ENCODE measurements at regions not wholly inside any gene's neighbourhood (a gene's known extent, or its start where the extent isn't known, plus 50 kb on each side); places are given as distances from the start of the nearest gene placed in this dataset.

DNA sequence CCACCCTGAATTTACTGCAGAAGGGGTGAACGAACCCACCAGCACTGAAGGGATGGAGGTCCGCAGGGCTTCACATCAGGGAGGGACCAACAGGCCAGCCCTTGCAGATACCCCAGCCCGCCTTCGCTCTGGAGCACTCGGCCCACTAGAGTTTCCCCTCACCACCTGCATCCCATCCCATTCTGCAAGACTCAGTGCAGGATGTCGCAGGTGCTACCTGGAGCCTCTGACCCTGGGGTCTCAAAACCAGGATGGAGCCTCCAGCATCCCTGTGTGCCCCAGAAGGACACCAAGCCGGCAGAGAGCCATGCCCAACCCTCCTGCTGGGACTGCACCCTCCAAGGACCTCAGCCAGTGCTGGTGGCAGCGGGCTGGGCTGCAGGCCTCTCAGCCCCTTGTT is 57.6 kb upstream of the ADRA2C start:
- H3K27me3 ChIP-seq: peaks cover 11 to 18% (median 14%) of the 10 kb centered on the region in 3 donors
- ATAC-seq (no peak), DNase-seq (no peak)
- in situ Hi-C loops (cut with MboI; ENCODE audit: low sequenced_read_pairs in 4 of 4): no loop called here
- H3K27ac ChIP-seq: no peak overlapping the region
- no peak for TF ChIP-seq POLR2A (IDR thresholded peaks at IDR 0.05)
- TF ChIP-seq, protein P1, sequence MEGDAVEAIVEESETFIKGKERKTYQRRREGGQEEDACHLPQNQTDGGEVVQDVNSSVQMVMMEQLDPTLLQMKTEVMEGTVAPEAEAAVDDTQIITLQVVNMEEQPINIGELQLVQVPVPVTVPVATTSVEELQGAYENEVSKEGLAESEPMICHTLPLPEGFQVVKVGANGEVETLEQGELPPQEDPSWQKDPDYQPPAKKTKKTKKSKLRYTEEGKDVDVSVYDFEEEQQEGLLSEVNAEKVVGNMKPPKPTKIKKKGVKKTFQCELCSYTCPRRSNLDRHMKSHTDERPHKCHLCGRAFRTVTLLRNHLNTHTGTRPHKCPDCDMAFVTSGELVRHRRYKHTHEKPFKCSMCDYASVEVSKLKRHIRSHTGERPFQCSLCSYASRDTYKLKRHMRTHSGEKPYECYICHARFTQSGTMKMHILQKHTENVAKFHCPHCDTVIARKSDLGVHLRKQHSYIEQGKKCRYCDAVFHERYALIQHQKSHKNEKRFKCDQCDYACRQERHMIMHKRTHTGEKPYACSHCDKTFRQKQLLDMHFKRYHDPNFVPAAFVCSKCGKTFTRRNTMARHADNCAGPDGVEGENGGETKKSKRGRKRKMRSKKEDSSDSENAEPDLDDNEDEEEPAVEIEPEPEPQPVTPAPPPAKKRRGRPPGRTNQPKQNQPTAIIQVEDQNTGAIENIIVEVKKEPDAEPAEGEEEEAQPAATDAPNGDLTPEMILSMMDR (IDR thresholded peaks at IDR 0.05 in 4 of 5, conservative IDR thresholded peaks at IDR 0.05 in 1 of 5): no peak
- H3K4me3 ChIP-seq: no peak overlapping the region
- no peaks in the 10 kb centered on the region for H3K4me1 ChIP-seq
- H3K9me3 ChIP-seq: no peaks in the 10 kb centered on the region
- H3K36me3 ChIP-seq: no peaks in the 10 kb centered on the region
- intact Hi-C loops (cut with DNase I; ENCODE audit: low total_unique reads): no loop called here

GRCh38 chr4:3708103-3708510 is 58.1 kb upstream of the ADRA2C start:
- in situ Hi-C loops (cut with MboI; ENCODE audit: low sequenced_read_pairs in 4 of 4): no loop called here
- Histone ChIP-seq H3K4me1 (no peaks in the 10 kb centered on the region), H3K4me3 (no peak overlapping the region), H3K9me3 (no peaks in the 10 kb centered on the region), H3K36me3 (no peaks in the 10 kb centered on the region), H3K27ac (no peak overlapping the region), H3K27me3 (peaks cover 14 to 21% (median 19%) of the 10 kb centered on the region in 3 donors)
- DNase-seq: no peak
- TF ChIP-seq POLR2A (IDR thresholded peaks at IDR 0.05): no peak
- TF ChIP-seq, protein P1 (IDR thresholded peaks at IDR 0.05 in 4 of 5, conservative IDR thresholded peaks at IDR 0.05 in 1 of 5): no peak
- no peak for ATAC-seq
- intact Hi-C loops (cut with DNase I; ENCODE audit: low total_unique reads): no loop called here

GRCh38 chr4:3707423-3708102 is 58.6 kb upstream of the ADRA2C start:
- intact Hi-C loops (cut with DNase I; ENCODE audit: low total_unique reads) (no loop called here), in situ Hi-C loops (cut with MboI; ENCODE audit: low sequenced_read_pairs in 4 of 4) (no loop called here)
- no peaks in the 10 kb centered on the region for H3K4me1 ChIP-seq
- no peak for DNase-seq
- peaks cover 19 to 25% (median 24%) of the 10 kb centered on the region in 3 donors for H3K27me3 ChIP-seq
- H3K27ac ChIP-seq: no peak overlapping the region
- H3K4me3 ChIP-seq: no peak overlapping the region
- H3K9me3 ChIP-seq: no peaks in the 10 kb centered on the region
- no peaks in the 10 kb centered on the region for H3K36me3 ChIP-seq
- TF ChIP-seq, protein P1 (IDR thresholded peaks at IDR 0.05 in 4 of 5, conservative IDR thresholded peaks at IDR 0.05 in 1 of 5): no peak
- no peak for TF ChIP-seq POLR2A (IDR thresholded peaks at IDR 0.05)
- no peak for ATAC-seq

DNA sequence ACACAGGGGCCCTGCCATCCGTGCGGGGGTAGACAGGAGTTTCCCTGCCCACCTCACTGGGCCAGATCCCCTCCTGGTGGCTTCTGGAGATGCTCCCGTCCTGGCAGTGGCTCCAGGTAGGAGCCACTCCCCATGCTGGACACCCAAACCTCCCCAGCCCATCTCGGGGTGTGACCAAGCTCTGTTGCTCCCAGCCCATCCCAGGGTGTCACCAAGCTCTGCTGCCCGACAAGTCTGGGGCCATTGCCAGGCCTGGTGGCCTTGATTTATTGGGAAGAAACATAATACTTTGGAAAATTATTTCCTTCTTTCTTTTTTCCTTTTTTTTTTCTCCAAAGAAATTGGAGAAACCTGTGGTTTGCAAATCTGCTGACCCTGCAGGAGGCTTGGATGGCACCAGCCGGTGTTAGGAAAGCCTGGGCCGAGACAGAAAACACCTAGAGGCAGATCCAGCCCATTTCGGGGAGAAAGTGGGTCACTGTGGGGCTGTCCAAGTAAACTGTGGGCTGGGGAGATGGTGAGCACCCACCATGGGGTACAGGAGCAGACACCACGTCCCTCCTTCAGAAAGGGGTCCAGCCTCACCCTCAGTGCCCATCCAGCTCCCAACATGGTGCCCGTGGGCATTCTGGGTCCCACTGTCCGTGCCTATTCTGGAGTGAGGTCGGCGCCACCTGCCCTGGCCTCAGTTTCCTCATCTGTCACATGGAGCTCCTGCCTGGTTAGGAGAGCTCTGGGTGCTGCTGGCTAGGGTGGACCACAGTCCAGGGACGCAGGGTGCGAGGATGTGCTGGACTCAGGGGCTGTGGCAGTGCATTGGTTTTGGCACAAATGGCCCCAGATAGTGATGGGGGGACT is 59.4 kb upstream of the ADRA2C start:
- ATAC-seq (no peak), DNase-seq (no peak)
- TF ChIP-seq, protein P1 (IDR thresholded peaks at IDR 0.05 in 4 of 5, conservative IDR thresholded peaks at IDR 0.05 in 1 of 5): no peak
- no peak for TF ChIP-seq POLR2A (IDR thresholded peaks at IDR 0.05)
- Histone ChIP-seq H3K4me3 (no peak overlapping the region), H3K36me3 (no peaks in the 10 kb centered on the region), H3K9me3 (no peaks in the 10 kb centered on the region), H3K27me3 (peaks cover 26 to 32% (median 30%) of the 10 kb centered on the region in 3 donors), H3K4me1 (no peaks in the 10 kb centered on the region), H3K27ac (no peak overlapping the region)
- in situ Hi-C loops (cut with MboI; ENCODE audit: low sequenced_read_pairs in 4 of 4): no loop called here
- intact Hi-C loops (cut with DNase I; ENCODE audit: low total_unique reads): no loop called here

All from gastrocnemius medialis (tissue), 4 donors.